GM12878 (cell line): ENCODE measurements at regions not wholly inside any gene's neighbourhood (a gene's known extent, or its start where the extent isn't known, plus 50 kb on each side); places are given as distances from the start of the nearest gene placed in this dataset.

Experiments used
- ATAC-seq: fragments of 200-7000 bp; cut with Tn5 transposase; 3 replicates; pipeline ENCODE4 v1.9.1; 2020; ENCODE audit warnings: mild to moderate bottlenecking, moderate library complexity
- BruUV-seq: library from RNA; stranded (reverse); fragments of 400-500 nt; replicated peaks from 2 replicates; lab custom pipeline; 2021; lab: Mats Ljungman, UMichigan
- CTCF ChIA-PET: fragments of 300-600 bp; sonication (Branson Sonifier 250); formaldehyde crosslinking; extraction: SDS; loops from one replicate; lab custom pipeline; 2021; ENCODE audit warnings: inconsistent platforms; lab: Yijun Ruan, JAX
- POLR2A ChIA-PET: fragments of 350-600 bp; formaldehyde crosslinking; extraction: SDS; loops from one replicate; lab custom pipeline; 2021; ENCODE audit warnings: inconsistent platforms; lab: Charles Lee
- RAD21 ChIA-PET: fragments of 300-600 bp; sonication (Branson Sonifier 250); formaldehyde crosslinking; loops from one replicate; lab custom pipeline; 2023; ENCODE audit warnings: antibody characterized with exemption; ENCODE audit not compliant: unreplicated experiment; lab: Charles Lee
- SMC1A ChIA-PET: fragments of 300-600 bp; sonication (Branson Sonifier 250); formaldehyde crosslinking; loops from one replicate; lab custom pipeline; 2023; ENCODE audit not compliant: unreplicated experiment, uncharacterized antibody; lab: Charles Lee
- DNase-seq: peaks from one replicate; pipeline ENCODE4 v3.0.0-alpha.2; 2011; ENCODE audit warnings: low read depth, low spot score
- FAIRE-seq: peaks from 3 replicates; lab custom pipeline; 2011; peaks lifted over from hg19 to GRCh38; lab: Jason Lieb, UNC
- H2AFZ ChIP-seq: 2 replicates; pipeline ENCODE4 v1.6.0; 2011; ENCODE audit warnings: low read depth, low read length, control low read depth; ENCODE audit not compliant: control insufficient read depth
- H3K27ac ChIP-seq: 2 replicates; pipeline ENCODE4 v1.5.1; 2011; ENCODE audit warnings: control low read depth; ENCODE audit not compliant: control insufficient read depth, insufficient read depth
- H3K27me3 ChIP-seq, 2 experiments: replicated peaks in 1 of 2; 2 replicates each; pipeline versions ENCODE4 v1.6.0 to v1.6.1; 2011; ENCODE audit warnings: low read length in 1 of 2; ENCODE audit not compliant: control insufficient read depth in 2 of 2, insufficient read depth in 2 of 2
- H3K36me3 ChIP-seq, 2 experiments: 2 replicates each; pipeline ENCODE4 v1.5.1; 2011; ENCODE audit warnings: low read length in 1 of 2; ENCODE audit not compliant: control insufficient read depth in 2 of 2, insufficient read depth in 2 of 2
- H3K4me1 ChIP-seq: 2 replicates; pipeline ENCODE4 v1.6.1; 2011; ENCODE audit warnings: mild to moderate bottlenecking, low read length, moderate library complexity, mixed read lengths; ENCODE audit not compliant: control insufficient read depth, insufficient read depth
- H3K4me2 ChIP-seq: 2 replicates; pipeline ENCODE4 v1.6.0; 2011; ENCODE audit warnings: control low read depth; ENCODE audit not compliant: control insufficient read depth, insufficient read depth
- H3K4me3 ChIP-seq: fragments of 200-600 bp; sonication (generic); 2 replicates; pipeline ENCODE4 v1.5.1; 2016
- H3K79me2 ChIP-seq: 2 replicates; pipeline ENCODE4 v1.6.0; 2011; ENCODE audit warnings: low read length; ENCODE audit not compliant: control insufficient read depth, insufficient read depth
- H3K9ac ChIP-seq: 2 replicates; pipeline ENCODE4 v1.8.0; 2011; ENCODE audit warnings: low read length, control low read depth, mixed read lengths; ENCODE audit not compliant: control insufficient read depth, insufficient read depth
- H3K9me3 ChIP-seq: replicated peaks from 3 replicates; pipeline ENCODE4 v1.5.1; 2011; ENCODE audit warnings: mild to moderate bottlenecking, low read length; ENCODE audit not compliant: control insufficient read depth, insufficient read depth
- H4K20me1 ChIP-seq: 2 replicates; pipeline ENCODE4 v1.6.0; 2011; ENCODE audit not compliant: control insufficient read depth, insufficient read depth
- E2F4 ChIP-seq: IDR thresholded peaks from 2 replicates; pipeline ENCODE4 v1.6.1; 2012; ENCODE audit warnings: low read depth, low read length, improper control_type of control experiment
- GABPA ChIP-seq: IDR thresholded peaks from 2 replicates; pipeline ENCODE4 v1.6.1; 2014; ENCODE audit warnings: antibody characterized with exemption, low read depth, mild to moderate bottlenecking, inconsistent platforms
- JUND ChIP-seq: IDR thresholded peaks from 2 replicates; pipeline ENCODE4 v1.6.1; 2012; ENCODE audit warnings: low read depth, mild to moderate bottlenecking, low read length, improper control_type of control experiment, moderate library complexity
- NFIC ChIP-seq: IDR thresholded peaks from 2 replicates; pipeline ENCODE4 v1.6.1; 2012; ENCODE audit warnings: low read depth, mild to moderate bottlenecking, inconsistent platforms, low read length, moderate library complexity
- PBX3 ChIP-seq: IDR thresholded peaks from 2 replicates; pipeline ENCODE4 v1.6.1; 2011; ENCODE audit warnings: mild to moderate bottlenecking, low read depth, low read length, moderate library complexity; ENCODE audit not compliant: insufficient replicate concordance
- SPI1 ChIP-seq: IDR thresholded peaks from 2 replicates; pipeline ENCODE4 v1.6.1; 2011; ENCODE audit warnings: low read depth, mild to moderate bottlenecking, low read length, moderate library complexity, borderline replicate concordance; ENCODE audit not compliant: insufficient read depth
- SREBF1 ChIP-seq: IDR thresholded peaks from 2 replicates; pipeline ENCODE4 v1.6.1; 2012; ENCODE audit warnings: mild to moderate bottlenecking, low read length
- STAT1 ChIP-seq: fragments of 450-650 bp; conservative IDR thresholded peaks from 2 replicates; pipeline ENCODE4 v1.6.1; 2014; ENCODE audit warnings: antibody characterized with exemption, mild to moderate bottlenecking
- TBL1XR1 ChIP-seq: IDR thresholded peaks from 2 replicates; pipeline ENCODE4 v1.6.1; 2012; ENCODE audit warnings: low read depth, low read length, improper control_type of control experiment
- TCF3 ChIP-seq: IDR thresholded peaks from 2 replicates; pipeline ENCODE4 v1.6.1; 2012; ENCODE audit warnings: low read depth, mild to moderate bottlenecking, low read length, borderline replicate concordance; ENCODE audit not compliant: insufficient read depth
- ZBTB33 ChIP-seq: fragments of 450-650 bp; IDR thresholded peaks from 2 replicates; pipeline ENCODE4 v1.6.1; 2017; ENCODE audit warnings: mild to moderate bottlenecking
- WGBS: methylation state at CpG from one replicate; pipeline ENCODE4 v1.1.6; 2016; ENCODE audit warnings: low lambda C conversion rate; ENCODE audit not compliant: insufficient replicate concordance, insufficient coverage; ENCODE audit errors: missing lambda C conversion rate; 5-methylcytosine and 5-hydroxymethylcytosine counted together
- in situ Hi-C: fragments of 300-500 bp; cut with MboI; formaldehyde crosslinking; loops from 9 replicates; pipeline ENCODE4 v1.14.3; 2018; ENCODE audit warnings: mixed read lengths
- intact Hi-C: fragments of 100-400 bp; cut with micrococcal nuclease; formaldehyde crosslinking; loops from one replicate; pipeline ENCODE4 v1.14.2; 2022; ENCODE audit not compliant: unreplicated experiment

- Histone ChIP-seq H2AFZ (no peak overlapping the region), H3K79me2 (no peaks in the 10 kb centered on the region), H3K27ac (no peak overlapping the region), H3K27me3 (no peaks in the 10 kb centered on the region), H3K9ac (no peak overlapping the region), H3K9me3 (peaks cover 6% of the 10 kb centered on the region), H3K4me2 (no peak overlapping the region), H3K4me1 (peaks cover 15% of the 10 kb centered on the region), H3K36me3 (no peaks in the 10 kb centered on the region), H4K20me1 (no peaks in the 10 kb centered on the region), H3K4me3 (no peak overlapping the region)
- DNase-seq (no peak), ATAC-seq (no peak), FAIRE-seq (no peak)
- in situ Hi-C loops (no loop called here), intact Hi-C loops (no loop called here)
- no TSS peak for BruUV-seq
- WGBS: 50% methylated on average over 2 of the region's 2 CpGs
- ChIA-PET POLR2A (no interaction called here), SMC1A (interaction anchor here (1.9 kb wide), 1 partner anchor 21 kb away, joined by 7 read pairs; no protein-coding TSS in a partner anchor), CTCF (interaction anchor here (1.4 kb wide), 1 partner anchor 21 kb away, joined by 7 read pairs; no protein-coding TSS in a partner anchor), RAD21 (no interaction called here)
- TF ChIP-seq NFIC: no peak
- no peak for TF ChIP-seq TBL1XR1
- TF ChIP-seq JUND: no peak
- no peak for TF ChIP-seq SPI1
- TF ChIP-seq PBX3: no peak
- TF ChIP-seq STAT1: no peak
- TF ChIP-seq GABPA: no peak
- no peak for TF ChIP-seq TCF3
- TF ChIP-seq E2F4: no peak
- TF ChIP-seq SREBF1: no peak
- TF ChIP-seq ZBTB33: no peak
Observed at GRCh38 chr3:172575375-172575774, 52.1 kb upstream of the TNFSF10 start.
